Smooth muscle cell (in vitro differentiated cells): ENCODE measurements at regions not wholly inside any gene's neighbourhood (a gene's known extent, or its start where the extent isn't known, plus 50 kb on each side); places are given as distances from the start of the nearest gene placed in this dataset.

ENCODE experiments used
- DNase-seq: peaks from one replicate; lab custom pipeline; 2025; ENCODE audit not compliant: unreplicated experiment; lab: John Stamatoyannopoulos, UW
- H2AFZ ChIP-seq: fragments of 200-600 bp; sonication (generic); 2 replicates; pipeline ENCODE4 v1.6.0; 2016; ENCODE audit warnings: antibody characterized with exemption, low read depth, mild to moderate bottlenecking
- H3F3A ChIP-seq: fragments of 200-600 bp; sonication (generic); 2 replicates; pipeline ENCODE4 v1.6.0; 2017; ENCODE audit warnings: antibody characterized with exemption, low read depth
- H3K27ac ChIP-seq: fragments of 200-600 bp; sonication (generic); 2 replicates; pipeline ENCODE4 v1.5.1; 2016; ENCODE audit warnings: low read depth, mild to moderate bottlenecking
- H3K27me3 ChIP-seq: fragments of 200-600 bp; sonication (generic); 2 replicates; pipeline ENCODE4 v1.6.1; 2016; ENCODE audit warnings: low read depth, mild to moderate bottlenecking
- H3K36me3 ChIP-seq: fragments of 200-600 bp; sonication (generic); 2 replicates; pipeline ENCODE4 v1.5.1; 2016; ENCODE audit warnings: low read depth
- H3K4me1 ChIP-seq: fragments of 200-600 bp; sonication (generic); 2 replicates; pipeline ENCODE4 v1.5.1; 2016; ENCODE audit warnings: low read depth
- H3K4me2 ChIP-seq: fragments of 200-600 bp; sonication (generic); 2 replicates; pipeline ENCODE4 v1.6.0; 2016; ENCODE audit warnings: mild to moderate bottlenecking
- H3K4me3 ChIP-seq: fragments of 200-600 bp; sonication (generic); 2 replicates; pipeline ENCODE4 v1.5.1; 2016; ENCODE audit warnings: mild to moderate bottlenecking
- H3K79me2 ChIP-seq: fragments of 200-600 bp; sonication (generic); 2 replicates; pipeline ENCODE4 v1.6.0; 2016; ENCODE audit warnings: low read depth, mild to moderate bottlenecking
- H3K9ac ChIP-seq: fragments of 200-600 bp; sonication (generic); 2 replicates; pipeline ENCODE4 v1.6.0; 2016; ENCODE audit warnings: low read depth
- H3K9me3 ChIP-seq: fragments of 200-600 bp; sonication (generic); replicated peaks from 2 replicates; pipeline ENCODE4 v1.5.1; 2016; ENCODE audit warnings: low read depth
- H4K20me1 ChIP-seq: fragments of 200-600 bp; sonication (generic); 2 replicates; pipeline ENCODE4 v1.6.0; 2016; ENCODE audit warnings: low read depth
- WGBS: methylation state at CpG from one replicate; pipeline ENCODE4 v1.1.7; 2016; ENCODE audit warnings: low lambda C conversion rate; 5-methylcytosine and 5-hydroxymethylcytosine counted together
- TF ChIP-seq, protein P1 (sequence below): fragments of 200-600 bp; sonication (generic); IDR thresholded peaks from 2 replicates; pipeline ENCODE4 v1.5.1; 2017; ENCODE audit warnings: borderline replicate concordance, mild to moderate bottlenecking, antibody characterized with exemption; ENCODE audit not compliant: insufficient read depth, poor library complexity, severe bottlenecking

DNA sequence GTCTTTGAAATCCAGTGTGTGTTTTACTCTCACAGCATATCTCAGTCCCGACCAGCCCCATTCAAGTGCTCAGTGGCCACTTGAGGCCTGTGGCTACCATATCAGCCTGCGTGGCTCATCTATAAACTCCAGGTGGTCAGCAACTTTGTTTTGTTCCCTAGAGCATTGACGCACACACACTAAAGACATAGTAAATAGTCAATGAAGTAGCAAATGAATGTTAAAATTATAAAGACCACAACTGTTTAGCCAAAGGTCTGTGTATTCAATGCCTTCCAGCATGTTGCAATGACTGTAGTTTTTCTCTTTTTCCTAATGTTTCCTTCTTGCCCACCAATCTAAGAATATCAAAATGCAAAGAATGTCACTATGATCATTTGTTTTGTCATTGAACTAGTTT is 238.2 kb upstream of the ZNF217 start:
- H3K9me3 ChIP-seq = no peaks in the 10 kb centered on the region
- no peaks in the 10 kb centered on the region for H3K79me2 ChIP-seq
- WGBS = 92% methylated on average over 3 of the region's 3 CpGs
- H3K27me3 ChIP-seq = no peaks in the 10 kb centered on the region
- H4K20me1 ChIP-seq = no peaks in the 10 kb centered on the region
- H3K27ac ChIP-seq = no peak overlapping the region
- no peaks in the 10 kb centered on the region for H3K36me3 ChIP-seq
- H2AFZ ChIP-seq = peak overlapping the region; percentile 28
- no peak overlapping the region for H3K4me2 ChIP-seq
- TF ChIP-seq, protein P1, sequence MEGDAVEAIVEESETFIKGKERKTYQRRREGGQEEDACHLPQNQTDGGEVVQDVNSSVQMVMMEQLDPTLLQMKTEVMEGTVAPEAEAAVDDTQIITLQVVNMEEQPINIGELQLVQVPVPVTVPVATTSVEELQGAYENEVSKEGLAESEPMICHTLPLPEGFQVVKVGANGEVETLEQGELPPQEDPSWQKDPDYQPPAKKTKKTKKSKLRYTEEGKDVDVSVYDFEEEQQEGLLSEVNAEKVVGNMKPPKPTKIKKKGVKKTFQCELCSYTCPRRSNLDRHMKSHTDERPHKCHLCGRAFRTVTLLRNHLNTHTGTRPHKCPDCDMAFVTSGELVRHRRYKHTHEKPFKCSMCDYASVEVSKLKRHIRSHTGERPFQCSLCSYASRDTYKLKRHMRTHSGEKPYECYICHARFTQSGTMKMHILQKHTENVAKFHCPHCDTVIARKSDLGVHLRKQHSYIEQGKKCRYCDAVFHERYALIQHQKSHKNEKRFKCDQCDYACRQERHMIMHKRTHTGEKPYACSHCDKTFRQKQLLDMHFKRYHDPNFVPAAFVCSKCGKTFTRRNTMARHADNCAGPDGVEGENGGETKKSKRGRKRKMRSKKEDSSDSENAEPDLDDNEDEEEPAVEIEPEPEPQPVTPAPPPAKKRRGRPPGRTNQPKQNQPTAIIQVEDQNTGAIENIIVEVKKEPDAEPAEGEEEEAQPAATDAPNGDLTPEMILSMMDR = no peak
- no peak overlapping the region for H3K4me3 ChIP-seq
- H3K4me1 ChIP-seq = peaks cover 30% of the 10 kb centered on the region
- DNase-seq = no peak
- H3F3A ChIP-seq = peaks cover 15% of the 10 kb centered on the region
- H3K9ac ChIP-seq = no peak overlapping the region

DNA sequence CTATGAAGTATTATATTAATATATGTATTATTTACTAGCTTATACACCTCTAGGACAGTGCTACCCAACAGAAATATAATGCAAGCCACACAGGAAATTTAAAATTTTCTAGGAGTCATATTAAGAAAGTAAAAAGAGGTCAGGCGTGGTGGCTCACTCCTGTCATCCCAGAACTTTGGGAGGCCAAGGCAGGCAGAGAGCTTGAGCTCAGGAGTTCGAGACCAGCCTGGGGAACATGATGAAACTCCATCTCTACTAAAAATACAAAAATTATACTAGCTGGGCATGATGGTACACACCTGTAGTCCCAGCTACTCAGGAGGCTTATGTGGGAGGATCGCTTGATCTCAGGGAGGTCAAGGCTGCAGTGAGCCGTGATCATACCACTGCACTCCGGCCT is 237.6 kb upstream of the ZNF217 start:
- Histone ChIP-seq H3K36me3 (no peaks in the 10 kb centered on the region), H3K9me3 (no peaks in the 10 kb centered on the region), H3K4me2 (no peak overlapping the region), H2AFZ (no peak overlapping the region), H3K79me2 (no peaks in the 10 kb centered on the region), H3K4me3 (no peak overlapping the region), H3K4me1 (peaks cover 30% of the 10 kb centered on the region), H4K20me1 (no peaks in the 10 kb centered on the region), H3K27me3 (no peaks in the 10 kb centered on the region), H3K9ac (no peak overlapping the region), H3K27ac (peak overlapping the region; percentile 100), H3F3A (peaks cover 15% of the 10 kb centered on the region)
- over 99% methylated on average over 5 of the region's 5 CpGs for WGBS
- TF ChIP-seq, protein P1 = no peak
- no peak for DNase-seq

DNA sequence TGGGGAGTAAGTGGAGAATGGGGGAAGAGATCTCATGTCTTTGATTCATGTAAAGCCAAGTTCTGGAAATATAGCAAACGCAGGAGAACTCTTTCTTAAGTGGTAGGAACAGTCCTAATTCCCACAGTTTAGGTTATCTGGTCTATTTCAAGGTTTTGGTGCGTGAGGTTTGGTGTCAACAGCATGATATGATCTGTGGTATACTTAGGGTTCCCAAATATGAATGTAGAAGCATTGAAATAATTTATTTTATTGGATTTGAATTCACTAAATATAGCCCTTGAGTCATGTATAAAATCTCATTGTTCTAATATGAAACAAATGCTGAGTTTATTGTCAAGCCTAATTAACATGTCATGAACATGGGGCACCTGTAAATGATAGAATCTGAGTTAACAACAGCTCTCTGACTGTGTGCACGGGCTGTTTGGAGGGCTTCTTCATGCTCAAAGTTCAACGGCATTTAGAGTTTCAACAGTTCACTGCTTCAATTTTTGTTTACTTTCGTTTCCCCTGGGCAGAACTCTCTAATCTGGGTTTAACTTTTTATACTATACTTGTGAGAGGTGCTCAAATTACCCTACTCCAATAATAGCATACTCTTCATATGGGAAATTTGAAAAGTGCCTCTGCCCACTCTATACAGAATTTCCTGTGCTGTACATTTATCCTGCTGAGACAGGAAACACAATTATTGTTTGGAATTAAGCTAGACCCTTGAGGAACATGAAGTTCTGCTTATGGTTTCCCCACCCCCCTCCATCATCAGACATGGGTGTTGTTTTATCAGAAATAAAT is 236.3 kb upstream of the ZNF217 start:
- H4K20me1 ChIP-seq = no peaks in the 10 kb centered on the region
- TF ChIP-seq, protein P1 = no peak
- H2AFZ ChIP-seq = peak overlapping the region; percentile 6
- no peaks in the 10 kb centered on the region for H3K9me3 ChIP-seq
- no peaks in the 10 kb centered on the region for H3K27me3 ChIP-seq
- WGBS = 11% methylated on average over 5 of the region's 5 CpGs
- H3F3A ChIP-seq = peaks cover 15% of the 10 kb centered on the region
- H3K79me2 ChIP-seq = no peaks in the 10 kb centered on the region
- peak overlapping the region; percentile 90 for H3K4me2 ChIP-seq
- DNase-seq = no peak
- no peaks in the 10 kb centered on the region for H3K36me3 ChIP-seq
- H3K4me3 ChIP-seq = peak overlapping the region; percentile 51
- H3K4me1 ChIP-seq = peaks cover 30% of the 10 kb centered on the region
- peak overlapping the region; percentile 99 for H3K9ac ChIP-seq
- peak overlapping the region; percentile 100 for H3K27ac ChIP-seq
